ENCODE measurements at regions not wholly inside any gene's neighbourhood (a gene's known extent, or its start where the extent isn't known, plus 50 kb on each side); places are given as distances from the start of the nearest gene placed in this dataset.

GRCh38 chr2:147632198-147632597 is 212.6 kb upstream of the ACVR2A start:
- CTCF ChIA-PET, result no interaction called here
- POLR2A ChIA-PET, result no interaction called here
- Histone ChIP-seq H2AFZ (ENCODE audit: low read depth, low read length, poor library complexity, severe bottlenecking) (no peak overlapping the region), H3K9ac (ENCODE audit: low read length) (no peak overlapping the region), H3K9me2 (ENCODE audit: insufficient read depth) (no peaks in the 10 kb centered on the region), H4K20me1 (ENCODE audit: insufficient read depth) (no peaks in the 10 kb centered on the region), H3K4me2 (ENCODE audit: low read length) (no peak overlapping the region), H3K4me1 (ENCODE audit: control insufficient read depth in 1 of 2, insufficient read depth in 2 of 2, low read length in 2 of 2) (peaks cover 0 to 5% of the 10 kb centered on the region in 2 experiments; a peak in 2 of 4 replicates), H3K9me3 (ENCODE audit: control insufficient read depth in 1 of 2, insufficient read depth in 1 of 2, low read depth in 1 of 2, low read length in 2 of 2) (no peaks in the 10 kb centered on the region), H3K27me3 (ENCODE audit: insufficient read depth, low read length) (no peaks in the 10 kb centered on the region), H3K4me3 (replicated peaks in 1 of 2; ENCODE audit: low read depth in 1 of 2, low read length in 2 of 2) (no peak overlapping the region), H3K36me3 (ENCODE audit: control insufficient read depth in 1 of 2, insufficient read depth in 2 of 2, low read length in 2 of 2) (no peaks in the 10 kb centered on the region), H3K27ac (ENCODE audit: low read depth, low read length) (no peak overlapping the region), H3K79me2 (ENCODE audit: insufficient read depth, low read length) (no peaks in the 10 kb centered on the region)
- no peak for DNase-seq (ENCODE audit: low read depth, low spot score)
- intact Hi-C loops (cut with micrococcal nuclease), result no loop called here
- RAD21 ChIA-PET (ENCODE audit: low non-redundant PET in 1 of 2, low total read pairs in 2 of 2, uncharacterized antibody in 2 of 2, unreplicated experiment in 2 of 2), result no interaction called here
- no peak for TF ChIP-seq POLR2A (IDR thresholded peaks at IDR 0.05; ENCODE audit: borderline replicate concordance, extremely low read depth, insufficient read depth, insufficient read length)
- TF ChIP-seq EZH2phosphoT487 (IDR thresholded peaks at IDR 0.05; ENCODE audit: borderline replicate concordance), result no peak
- no peak for TF ChIP-seq ZBTB33 (IDR thresholded peaks at IDR 0.05; ENCODE audit: extremely low read depth, insufficient replicate concordance, low read length)
- no peak for TF ChIP-seq TCF7L2 (IDR thresholded peaks at IDR 0.05; ENCODE audit: borderline replicate concordance, extremely low read depth, insufficient read depth, insufficient read length)
- TF ChIP-seq ATF3 (IDR thresholded peaks at IDR 0.05), result no peak
- TF ChIP-seq CTCF (IDR thresholded peaks at IDR 0.05 in 2 of 3, conservative IDR thresholded peaks at IDR 0.05 in 1 of 3; ENCODE audit: borderline replicate concordance in 1 of 3, insufficient read depth in 1 of 3, low read depth in 2 of 3, low read length in 2 of 3), result no peak
- BruUV-seq (replicated peaks), result no TSS peak
- no peak for ATAC-seq
